SK-N-SH (cell line): ENCODE measurements at regions not wholly inside any gene's neighbourhood (a gene's known extent, or its start where the extent isn't known, plus 50 kb on each side); places are given as distances from the start of the nearest gene placed in this dataset.

ENCODE experiments used
- EP300 ChIP-seq, 2 experiments: IDR thresholded peaks; 2 replicates each; pipeline versions ENCODE4 v1.4.0 to v1.6.1; 2012; ENCODE audit warnings: borderline replicate concordance in 1 of 2, low read depth in 1 of 2, low read length in 1 of 2
- EZH2phosphoT487 ChIP-seq: fragments of 200-600 bp; sonication (generic); IDR thresholded peaks from 2 replicates; pipeline ENCODE4 v1.6.1; 2017; ENCODE audit warnings: low read depth, mixed run types, mild to moderate bottlenecking, antibody characterized with exemption, moderate library complexity, borderline replicate concordance
- MAX ChIP-seq: IDR thresholded peaks from 2 replicates; pipeline ENCODE4 v1.4.0; 2012; ENCODE audit warnings: low read depth
- POLR2AphosphoS5 ChIP-seq: IDR thresholded peaks from 2 replicates; pipeline ENCODE4 v1.6.1; 2012; ENCODE audit warnings: low read depth, low read length
- TAF1 ChIP-seq: IDR thresholded peaks from 2 replicates; pipeline ENCODE4 v1.6.1; 2012; ENCODE audit warnings: low read depth, mild to moderate bottlenecking, low read length, moderate library complexity, borderline replicate concordance
- YY1 ChIP-seq: IDR thresholded peaks from 2 replicates; pipeline ENCODE4 v1.4.0; 2012; ENCODE audit warnings: low read depth, mild to moderate bottlenecking

GRCh38 chr12:125356111-125356510 lies 290.9 kb downstream of the AACS start:
- TF ChIP-seq EZH2phosphoT487 (no peak), TAF1 (no peak), EP300 (IDR thresholded peaks at IDR 0.05; ENCODE audit: borderline replicate concordance in 1 of 2, low read depth in 1 of 2, low read length in 1 of 2) (no peak), MAX (no peak), YY1 (no peak), POLR2AphosphoS5 (no peak)
